Dedifferentiated amniotic fluid mesenchymal stem cell (primary cell): ENCODE measurements at regions not wholly inside any gene's neighbourhood (a gene's known extent, or its start where the extent isn't known, plus 50 kb on each side); places are given as distances from the start of the nearest gene placed in this dataset.
"Not testable (repeated sequence)": the region's sequence is repeated elsewhere in the genome, so short reads cannot be mapped to it uniquely, and the experiment has no call there.

ENCODE experiments used
- DNase-seq: peaks from one replicate; pipeline ENCODE4 v3.0.0-alpha.2; 2016; ENCODE audit errors: extremely low spot score

DNA sequence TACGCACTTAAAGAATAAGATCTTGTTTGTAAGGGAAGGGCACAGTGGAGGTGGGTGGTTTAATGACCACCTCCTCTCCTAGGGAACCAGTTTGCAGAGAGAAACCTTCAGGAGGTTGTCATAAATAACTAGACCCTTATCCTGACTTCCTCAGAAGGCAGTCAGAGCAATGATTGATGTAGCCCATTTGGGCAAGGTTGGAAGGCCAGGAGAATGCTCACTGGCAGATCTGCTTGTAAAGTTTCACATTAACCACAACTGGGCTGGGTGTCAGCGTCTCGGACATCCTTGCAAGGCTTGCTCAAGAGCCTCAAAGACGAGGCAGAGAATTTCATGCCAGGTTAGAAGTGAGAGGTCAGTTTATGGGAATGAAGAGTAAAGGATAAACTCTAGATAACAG lies 87.6 kb upstream of the TRABD2B start:
- no peak for DNase-seq

DNA sequence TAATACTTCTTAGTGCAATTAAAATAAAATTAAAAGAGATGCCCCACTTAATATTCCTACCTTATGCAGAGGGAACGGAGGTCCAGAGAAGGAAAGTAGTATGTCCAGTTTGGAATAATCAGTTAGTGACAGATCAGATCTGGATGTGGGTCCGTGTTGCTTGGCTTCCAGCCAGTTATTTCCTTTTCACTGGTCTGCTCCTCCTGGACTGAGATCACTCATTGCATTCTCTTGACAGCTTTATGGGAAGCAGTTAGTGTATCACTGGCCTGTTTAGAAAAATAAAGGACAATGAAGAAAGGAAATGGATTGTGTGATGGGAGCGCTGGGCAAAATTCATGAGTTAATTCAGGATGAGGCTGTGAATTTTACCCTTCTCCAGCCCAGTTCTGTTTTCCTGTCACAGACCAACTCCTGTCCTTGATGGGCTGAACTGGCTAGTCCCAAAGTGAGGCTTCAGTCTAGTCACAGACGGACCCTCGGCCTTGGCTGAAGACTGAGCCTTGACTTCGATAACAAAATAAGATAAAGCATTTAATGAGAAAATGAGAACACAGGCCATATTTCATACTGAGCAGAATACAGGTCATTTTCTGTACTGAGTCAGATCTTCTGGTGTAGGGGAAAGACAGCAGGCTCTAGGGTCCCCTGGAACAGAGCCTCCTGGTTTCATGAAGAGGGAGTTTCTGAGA lies 85.2 kb upstream of the TRABD2B start:
- no peak for DNase-seq

DNA sequence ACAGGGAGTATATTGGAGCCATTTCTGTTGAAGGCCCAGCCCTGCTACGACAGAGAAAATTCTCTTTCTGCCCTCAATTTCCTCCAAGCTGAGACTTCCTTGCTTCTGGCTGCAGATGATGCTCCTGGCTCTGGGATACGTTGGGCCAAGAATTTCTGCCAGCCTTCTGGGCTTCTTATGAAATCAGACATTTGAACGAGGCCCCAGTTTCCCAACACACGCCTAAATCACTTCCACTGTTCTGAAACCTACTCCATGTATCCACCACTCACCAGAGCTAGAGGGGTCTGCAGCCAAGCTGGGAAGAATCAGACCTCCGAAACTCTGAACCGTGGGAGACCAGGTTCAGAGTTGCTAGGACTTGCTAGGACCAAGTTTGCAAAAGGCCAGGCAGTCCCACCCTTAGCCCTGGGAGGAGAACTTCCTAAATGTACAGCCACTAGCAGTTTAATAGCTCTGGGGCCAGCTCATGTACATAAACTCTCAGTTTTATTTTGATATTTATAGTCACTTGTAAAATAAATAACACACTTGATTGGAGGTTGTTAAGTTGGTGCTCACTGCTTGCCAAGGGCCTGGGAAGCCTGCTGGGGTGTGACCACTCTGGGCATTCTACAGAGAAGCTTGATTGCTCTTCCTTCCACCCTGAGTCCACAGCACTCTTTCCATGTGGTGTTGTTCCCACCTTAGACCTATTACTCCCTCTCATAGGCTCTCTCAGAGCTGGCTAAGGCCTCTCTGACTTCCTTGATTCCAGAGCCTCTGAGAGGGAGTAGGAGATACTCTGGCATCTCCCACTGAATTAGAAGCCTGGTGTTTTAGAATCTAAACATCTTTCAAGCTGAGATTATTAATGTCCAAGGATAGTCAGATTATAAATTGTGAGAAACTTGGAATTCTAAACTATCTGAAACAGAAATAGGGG lies 83.4 kb upstream of the TRABD2B start:
- no peak for DNase-seq

DNA sequence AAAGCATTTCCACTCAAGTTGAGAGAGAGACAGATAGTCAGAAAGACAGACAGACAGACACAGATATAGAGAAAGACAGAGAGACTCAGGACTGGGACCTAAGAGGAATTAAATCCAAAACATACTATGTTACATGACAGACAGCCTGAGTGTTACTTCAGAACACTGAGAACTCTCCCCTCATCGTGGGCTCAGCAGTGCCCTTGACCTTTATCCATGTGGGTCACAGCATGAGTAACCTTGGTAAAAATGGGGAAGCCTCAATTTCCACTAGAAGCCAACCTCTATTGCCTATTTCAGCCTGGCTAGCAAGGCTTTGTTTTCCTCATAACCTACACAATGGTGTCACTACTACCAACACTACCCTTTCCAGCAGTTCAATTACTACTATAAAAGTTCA lies 81.9 kb upstream of the TRABD2B start:
- no peak for DNase-seq

DNA sequence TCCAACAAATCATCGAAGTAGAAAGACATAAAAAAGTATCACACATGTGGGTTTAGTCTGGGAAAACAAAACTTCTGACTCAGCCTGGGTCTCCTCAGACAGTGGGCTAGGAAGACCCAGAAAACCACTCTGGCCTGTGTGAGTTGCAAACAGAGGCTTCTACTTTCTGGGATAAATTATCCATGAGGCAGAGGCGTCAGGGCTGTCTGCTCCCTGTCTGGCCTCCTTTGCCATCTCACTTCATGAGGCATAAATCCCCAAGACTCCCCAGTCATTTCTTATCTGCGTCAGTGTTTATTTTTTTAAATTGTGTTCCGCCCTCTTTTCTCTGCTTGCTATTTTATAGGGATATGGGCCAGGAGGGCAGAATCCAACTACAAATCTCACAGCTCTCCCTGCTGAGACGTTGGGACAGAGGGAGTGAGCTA lies 80.6 kb upstream of the TRABD2B start:
- DNase-seq = no peak

DNA sequence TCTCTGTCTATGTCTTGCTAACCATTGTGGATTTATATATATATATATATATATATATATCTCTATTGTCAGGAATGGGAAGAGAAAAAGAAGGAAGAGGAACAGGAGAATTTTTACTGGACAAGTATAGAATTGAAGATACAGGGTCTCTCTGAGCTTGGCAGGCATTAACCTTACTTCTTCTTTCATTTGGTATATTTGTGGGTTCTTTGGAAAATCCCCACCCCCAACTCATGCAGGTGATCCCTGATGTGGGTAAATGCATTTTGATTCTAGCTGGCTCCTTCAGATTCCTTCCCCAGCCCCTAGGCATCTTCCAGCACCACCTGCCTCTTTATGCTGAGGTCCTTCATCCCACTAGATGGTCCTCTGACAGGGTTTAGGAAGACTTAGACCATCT lies 78.8 kb upstream of the TRABD2B start:
- DNase-seq = no peak

DNA sequence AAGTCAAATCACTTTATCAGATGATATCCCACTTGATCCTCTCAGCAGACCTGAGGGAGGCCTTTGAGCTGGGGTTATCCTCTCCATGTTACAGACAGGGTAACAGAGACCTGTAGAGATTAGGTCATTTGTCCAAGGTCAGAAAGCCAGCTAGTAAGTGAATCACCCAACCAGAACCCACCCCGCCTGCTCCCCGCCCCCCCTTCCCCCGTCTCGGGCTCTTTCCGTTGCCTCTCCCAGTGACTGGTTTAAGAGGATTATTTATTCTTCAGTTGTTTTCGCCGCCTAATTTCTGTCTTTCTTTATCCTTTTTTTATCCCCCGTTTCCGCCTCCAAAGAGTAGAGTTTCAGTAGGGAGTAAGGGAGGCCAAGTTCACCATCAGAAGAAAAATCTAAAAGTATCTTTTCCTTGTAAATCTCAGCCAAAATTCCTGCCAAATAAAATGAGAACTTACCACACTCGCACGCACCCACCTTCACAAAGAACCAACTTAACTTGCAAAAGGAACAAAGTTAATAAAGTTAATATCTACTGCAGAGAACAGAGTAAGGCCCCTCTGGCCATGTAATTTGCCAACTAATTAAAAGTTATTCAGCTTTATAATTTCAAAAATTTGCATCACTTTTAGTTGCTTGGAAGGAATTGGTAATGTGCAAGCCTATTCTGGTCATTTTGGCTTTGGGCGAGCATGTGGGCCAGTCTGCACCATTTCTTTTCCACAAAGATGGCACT lies 76.8 kb upstream of the TRABD2B start:
- DNase-seq = no peak

DNA sequence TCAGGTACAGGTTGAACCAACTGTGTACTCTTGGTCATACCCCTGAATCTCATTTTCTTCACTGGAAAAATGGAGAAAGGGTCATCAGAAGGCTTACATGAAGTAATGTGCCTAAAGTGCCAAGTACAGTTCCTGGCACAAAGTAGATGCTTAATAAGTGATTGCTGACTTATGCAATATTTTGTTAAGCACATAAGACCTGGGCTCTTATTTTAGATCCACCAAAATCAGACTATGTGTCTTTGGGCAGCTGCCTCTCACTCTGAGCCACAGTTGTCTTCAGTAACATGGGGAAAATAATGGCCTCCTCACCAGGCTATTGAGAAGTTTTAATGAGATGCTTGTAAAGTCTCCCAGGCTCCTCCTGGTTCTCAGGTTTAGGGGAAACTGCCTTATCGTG lies 74.3 kb upstream of the TRABD2B start:
- DNase-seq = no peak

DNA sequence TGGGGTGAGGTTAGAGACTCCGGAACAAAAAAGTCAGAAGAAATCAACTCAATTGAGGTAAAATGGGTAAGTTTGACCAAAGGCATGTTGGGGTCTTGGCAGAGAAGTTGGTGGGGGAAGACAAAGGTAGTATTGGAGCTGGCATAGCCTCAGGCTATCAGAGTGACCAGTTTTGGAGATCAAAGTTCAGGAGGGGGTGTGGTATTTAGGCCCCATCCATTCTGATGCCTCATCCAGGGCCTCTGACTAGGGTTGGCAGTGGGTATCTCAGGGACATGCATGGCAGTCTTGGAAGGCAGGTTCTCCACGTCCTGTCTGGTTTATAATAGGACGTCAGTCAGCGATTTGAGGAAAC lies 73.2 kb upstream of the TRABD2B start:
- no peak for DNase-seq

DNA sequence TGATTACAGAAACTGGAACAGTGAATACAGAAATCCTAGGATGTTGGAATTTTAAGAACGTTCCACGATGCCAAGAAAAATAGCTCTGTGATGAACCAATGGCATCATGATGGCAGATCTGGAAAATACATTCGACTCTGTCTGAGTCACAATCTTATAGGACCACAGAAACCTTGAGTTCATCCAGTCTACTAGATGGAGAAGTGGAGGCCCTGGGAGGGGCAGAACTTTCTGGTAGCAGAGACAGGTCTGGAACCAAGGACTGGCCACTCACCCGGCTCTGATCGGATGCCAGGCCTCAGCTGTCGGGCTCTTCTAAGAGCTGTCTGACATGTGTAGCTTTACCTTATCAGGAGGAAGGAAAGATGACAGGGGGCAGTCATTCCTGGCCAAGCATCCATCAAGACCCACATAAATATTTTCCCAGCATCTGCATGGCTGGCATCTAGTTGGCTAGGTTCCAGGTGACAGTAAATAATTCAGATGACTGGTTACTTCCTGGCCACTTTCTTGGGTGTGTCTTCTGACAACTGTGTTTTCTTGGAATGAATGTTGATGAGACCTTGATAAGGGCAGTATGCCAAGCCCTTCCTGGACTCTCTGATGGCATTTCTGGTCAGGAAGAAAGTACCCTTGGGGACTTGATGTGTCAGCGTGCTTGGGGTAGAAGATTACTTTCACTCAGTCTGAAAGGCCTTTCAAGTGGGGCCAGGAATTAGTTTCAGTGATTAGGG lies 72.6 kb upstream of the TRABD2B start:
- DNase-seq = no peak

DNA sequence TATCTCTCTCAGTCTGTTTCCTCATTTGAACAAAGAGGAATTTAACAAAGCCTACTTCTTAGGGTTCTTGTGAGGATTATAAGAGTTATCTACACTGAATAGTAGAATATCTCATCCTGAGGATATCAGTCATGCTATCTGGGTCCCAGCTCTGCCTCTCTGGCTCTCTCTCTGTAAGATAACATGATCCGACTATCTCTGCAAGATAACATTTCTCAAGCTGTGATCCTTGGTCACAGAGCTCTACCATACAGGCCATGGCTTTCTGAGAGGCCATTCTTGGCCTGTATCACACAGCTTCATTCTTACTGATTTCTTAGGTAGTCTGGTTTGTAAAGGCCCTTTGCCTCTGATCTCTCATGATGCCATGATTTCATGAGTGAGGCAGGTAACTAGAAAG lies 71.0 kb upstream of the TRABD2B start:
- DNase-seq = no peak

DNA sequence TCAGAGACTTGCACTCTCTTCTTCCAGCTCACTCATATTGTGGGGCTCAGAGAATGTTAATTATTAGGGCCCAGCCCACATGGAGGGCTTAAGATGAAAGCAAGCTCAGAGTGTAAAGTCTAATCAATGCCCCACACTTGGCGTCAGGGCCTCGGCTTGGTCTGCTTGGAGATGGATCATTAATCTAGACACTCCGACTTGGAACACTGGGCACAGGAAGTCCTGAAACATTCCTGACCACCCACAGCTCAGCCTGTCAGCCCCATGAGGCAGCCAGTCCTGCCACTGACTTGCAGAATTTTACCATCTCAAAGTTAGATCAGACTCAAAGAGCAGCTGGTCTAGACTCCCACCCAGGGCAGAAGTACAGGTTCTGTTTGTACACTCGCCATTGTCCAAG lies 69.8 kb upstream of the TRABD2B start:
- no peak for DNase-seq

DNA sequence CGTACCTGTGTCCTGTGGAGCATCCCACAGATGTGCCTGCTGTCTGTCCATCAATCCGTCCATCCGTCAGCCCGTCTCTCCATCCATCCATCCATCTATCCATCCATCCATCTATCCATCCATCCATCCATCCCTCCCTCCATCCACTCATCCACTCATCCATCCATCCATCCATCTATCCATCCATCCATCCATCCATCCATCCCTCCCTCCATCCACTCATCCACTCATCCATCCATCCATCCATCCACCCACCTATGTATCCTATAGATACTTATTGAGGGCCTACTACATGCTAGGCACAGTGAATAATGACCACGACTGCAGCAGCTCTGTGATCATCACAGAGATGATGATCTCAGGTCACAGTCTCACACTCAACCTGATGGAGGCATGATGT lies 67.5 kb upstream of the TRABD2B start:
- DNase-seq = not testable (repeated sequence)

DNA sequence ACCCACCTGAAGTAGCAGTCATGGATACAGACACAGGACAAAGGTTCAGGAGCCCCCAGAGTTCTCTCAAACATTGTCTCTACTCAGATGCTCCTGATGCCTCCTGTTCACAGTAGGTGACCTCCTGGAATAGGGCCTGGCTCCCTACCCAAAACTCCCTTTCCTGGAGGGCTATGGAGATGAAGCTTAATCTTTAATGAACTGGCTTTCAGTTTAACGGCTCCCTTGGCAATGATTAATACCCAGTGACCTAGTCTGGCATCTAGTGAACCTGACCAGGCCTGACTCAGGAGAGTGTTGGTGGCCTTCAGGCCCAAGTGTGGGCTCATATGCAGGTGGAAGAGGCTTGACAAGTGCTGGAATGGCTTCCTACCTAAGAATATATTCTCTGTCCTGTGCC lies 65.2 kb upstream of the TRABD2B start:
- no peak for DNase-seq

DNA sequence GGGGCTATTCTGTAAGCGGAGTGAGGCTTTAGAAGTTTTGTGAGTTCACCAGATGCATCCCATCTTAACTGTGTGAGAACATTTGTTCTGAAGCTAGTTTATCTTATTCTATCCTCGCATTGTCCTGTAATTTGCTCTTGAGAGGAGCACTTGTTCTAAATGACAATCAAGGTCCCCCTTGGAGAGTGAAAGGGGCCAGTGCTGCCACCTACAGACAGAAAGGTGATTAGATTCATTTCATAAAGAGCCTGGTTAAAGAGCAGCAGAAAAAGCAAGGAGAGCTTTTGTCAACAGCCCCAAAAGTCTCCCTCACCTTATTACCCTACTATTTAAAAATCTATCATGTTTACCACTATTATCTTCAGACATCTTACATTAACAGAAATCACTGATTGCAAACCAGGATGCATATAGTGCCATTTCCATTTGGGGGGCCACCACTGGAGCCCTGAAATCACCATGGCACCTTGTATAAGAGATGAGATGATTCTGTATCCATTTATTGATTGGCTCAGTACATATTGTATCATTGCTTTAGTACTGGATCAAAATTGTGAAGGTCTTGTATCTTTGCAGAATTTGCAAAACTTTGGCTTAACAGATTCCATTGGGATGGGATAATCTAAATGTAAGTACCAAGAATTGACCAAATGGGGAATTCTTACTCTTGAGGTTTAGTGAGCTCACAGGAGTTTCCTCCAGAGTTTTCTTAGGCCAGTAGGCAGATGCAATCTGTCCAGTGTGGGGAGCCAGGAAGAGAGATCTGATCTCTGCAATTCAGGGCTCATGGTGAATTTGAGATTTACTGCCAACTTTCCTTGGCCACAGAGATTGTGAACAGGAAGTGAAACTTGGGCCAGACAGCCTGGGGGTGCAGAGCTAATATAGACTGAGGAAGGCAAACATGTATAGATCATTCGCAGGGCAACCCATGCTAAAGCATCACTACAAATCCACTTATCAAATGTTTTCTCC lies 64.3 kb upstream of the TRABD2B start:
- peak; percentile 39 for DNase-seq

DNA sequence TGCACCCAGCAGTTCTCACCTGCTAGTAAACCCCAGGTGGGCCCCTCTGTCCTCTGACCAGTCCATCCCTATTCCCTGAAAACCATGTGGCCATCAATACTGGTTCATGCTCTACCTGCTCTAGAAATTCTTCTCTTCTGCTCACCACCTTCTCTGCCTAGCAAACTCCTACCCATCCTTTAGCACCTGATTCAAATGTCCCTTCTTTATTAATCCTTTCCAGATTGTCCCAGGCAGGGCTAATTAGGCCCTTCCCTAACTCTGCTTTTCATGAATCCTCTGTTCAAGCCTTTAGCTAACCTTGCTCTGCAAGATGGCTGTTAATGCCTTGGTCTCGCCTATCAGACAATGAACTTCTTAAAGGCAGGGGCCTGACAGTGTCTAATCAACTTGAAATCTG lies 62.1 kb upstream of the TRABD2B start:
- no peak for DNase-seq

DNA sequence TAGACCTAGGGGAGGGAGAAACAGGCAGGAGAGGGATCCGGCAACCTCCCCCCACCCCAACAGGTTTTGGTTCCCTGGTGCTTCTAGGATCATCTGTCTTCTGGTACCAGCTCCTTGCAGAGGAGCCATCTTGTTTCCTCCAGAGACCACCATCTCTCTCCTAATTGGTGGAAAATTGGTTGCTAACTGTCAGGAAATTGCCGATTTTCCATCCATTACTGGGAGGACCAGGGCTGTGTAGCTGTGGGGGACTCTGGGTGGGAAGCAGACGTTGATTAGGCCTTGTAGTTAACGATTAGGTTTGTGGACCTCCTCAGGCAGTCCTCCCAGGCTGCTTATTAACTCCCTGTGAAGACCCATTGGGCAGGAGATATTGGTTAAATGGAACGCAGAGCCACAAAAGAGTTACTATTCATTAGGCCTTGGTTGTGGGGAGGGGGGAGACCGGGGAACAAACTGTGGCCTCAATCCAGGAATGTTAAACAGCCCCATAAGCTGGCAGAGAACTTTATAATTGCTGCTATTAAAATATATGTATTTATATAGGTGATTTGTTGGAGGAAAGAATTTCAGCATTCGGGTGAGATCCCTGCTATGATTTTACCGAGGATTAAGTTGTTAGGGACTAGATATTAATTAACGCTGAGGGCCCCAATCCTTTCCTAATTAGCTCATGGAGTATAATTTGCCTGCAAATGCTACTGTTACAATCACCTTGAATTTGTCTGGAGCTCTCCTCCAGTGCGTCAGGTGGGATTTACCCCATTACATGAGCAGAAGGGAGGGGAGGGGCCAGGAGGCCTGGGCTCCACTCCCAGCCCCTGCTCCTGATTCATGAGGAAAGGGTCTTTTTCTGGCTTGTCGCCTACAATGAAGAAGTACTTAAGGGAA lies 61.2 kb upstream of the TRABD2B start:
- DNase-seq = no peak

DNA sequence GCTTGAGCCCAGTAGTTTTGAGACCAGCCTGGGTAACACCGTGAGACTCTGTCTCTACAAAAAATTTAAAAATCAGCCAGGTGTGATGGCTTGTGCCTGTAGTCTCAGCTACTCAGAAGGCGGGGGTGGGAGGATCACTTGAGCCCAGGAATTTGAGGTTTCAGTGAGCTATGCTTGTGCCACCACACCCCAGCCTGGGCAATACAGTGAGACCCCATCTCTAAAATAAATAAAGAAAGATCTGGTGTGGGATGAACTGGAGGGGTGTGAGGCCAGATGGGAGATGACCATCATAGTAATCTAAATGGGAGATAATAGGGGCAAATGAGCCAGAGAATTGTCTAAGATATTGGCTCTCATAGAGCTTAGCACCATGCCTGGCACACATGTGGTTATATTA lies 60.1 kb upstream of the TRABD2B start:
- DNase-seq = no peak

DNA sequence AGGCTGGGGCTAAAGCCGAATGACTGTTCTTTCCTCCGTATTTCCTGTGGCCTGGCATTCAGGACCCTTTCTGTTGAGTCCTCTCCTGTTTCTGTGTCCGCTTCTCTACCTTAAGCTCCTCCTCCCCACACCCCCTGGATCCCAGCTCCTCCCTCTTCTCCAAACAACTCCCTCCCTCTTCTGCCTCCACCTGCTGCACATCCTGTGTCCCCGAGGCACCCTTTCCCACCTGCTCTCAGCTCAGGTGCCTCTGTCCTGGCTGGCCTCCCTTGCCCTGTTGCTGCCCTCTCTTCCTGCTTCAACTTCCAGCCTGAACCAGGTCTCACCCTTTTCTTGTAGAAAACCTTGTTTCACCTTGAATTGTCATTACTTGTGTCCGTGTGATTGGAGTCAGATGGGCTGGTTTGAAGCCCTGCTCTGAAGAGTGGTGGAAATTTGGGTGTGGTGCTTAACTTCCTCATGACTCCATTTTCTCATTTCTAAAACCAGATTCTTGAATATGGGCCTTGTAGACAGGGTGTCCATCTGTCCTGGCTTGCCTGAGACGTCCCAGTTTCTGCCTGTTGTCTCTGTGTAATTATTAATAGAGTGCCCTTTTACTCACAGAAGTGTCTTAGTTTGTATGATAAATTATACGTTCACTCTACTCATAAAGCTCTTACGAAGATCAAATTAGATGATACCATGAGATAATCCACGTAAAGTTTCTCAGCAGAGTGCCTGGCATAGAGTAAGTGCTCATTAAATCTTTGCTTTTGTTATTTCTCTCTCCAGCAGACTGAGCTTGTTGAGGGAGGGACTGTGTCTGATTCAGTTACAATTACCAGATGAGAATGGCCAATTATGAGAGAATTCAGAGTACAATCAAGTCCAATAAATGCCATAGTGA lies 58.9 kb upstream of the TRABD2B start:
- no peak for DNase-seq
